GM12892 (cell line): ENCODE measurements at regions not wholly inside any gene's neighbourhood (a gene's known extent, or its start where the extent isn't known, plus 50 kb on each side); places are given as distances from the start of the nearest gene placed in this dataset.

Source experiments
- DNase-seq: peaks from one replicate; pipeline ENCODE4 v3.0.0; 2011; ENCODE audit not compliant: insufficient read length
- FAIRE-seq: peaks from 2 replicates; lab custom pipeline; 2011; peaks lifted over from hg19 to GRCh38; lab: Jason Lieb, UNC
- POLR2A ChIP-seq: IDR thresholded peaks from 2 replicates; pipeline ENCODE4 v1.6.1; 2011; ENCODE audit warnings: low read depth, low read length, control low read depth
- POLR2AphosphoS5 ChIP-seq: IDR thresholded peaks from 2 replicates; pipeline ENCODE4 v1.6.1; 2011; ENCODE audit warnings: low read depth, low read length, control low read depth
- TAF1 ChIP-seq: IDR thresholded peaks from 2 replicates; pipeline ENCODE4 v1.6.1; 2011; ENCODE audit warnings: low read depth, mild to moderate bottlenecking, control low read depth, low read length, borderline replicate concordance

DNA sequence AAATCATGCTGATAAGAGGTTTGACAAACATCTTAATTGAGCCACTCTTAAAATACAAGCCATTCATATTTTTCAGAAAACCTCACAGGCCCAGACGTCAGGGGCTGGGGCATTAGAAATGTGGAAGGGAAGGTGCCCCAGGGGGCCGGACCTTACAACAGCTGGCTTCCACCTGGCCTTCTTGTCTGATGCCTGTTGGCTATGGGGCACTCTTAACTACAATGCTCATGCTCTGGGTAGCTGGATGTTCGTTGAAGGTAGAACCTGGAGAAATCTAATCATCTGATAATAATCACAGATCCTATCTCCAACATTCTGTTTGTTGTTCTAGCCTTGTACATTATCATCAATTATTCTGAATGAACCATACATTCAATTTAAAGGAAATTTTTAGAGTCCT, 156.9 kb upstream of the SOX11 start:
- DNase-seq (no peak), FAIRE-seq (no peak)
- TF ChIP-seq POLR2AphosphoS5 (no peak), TAF1 (no peak), POLR2A (no peak)

DNA sequence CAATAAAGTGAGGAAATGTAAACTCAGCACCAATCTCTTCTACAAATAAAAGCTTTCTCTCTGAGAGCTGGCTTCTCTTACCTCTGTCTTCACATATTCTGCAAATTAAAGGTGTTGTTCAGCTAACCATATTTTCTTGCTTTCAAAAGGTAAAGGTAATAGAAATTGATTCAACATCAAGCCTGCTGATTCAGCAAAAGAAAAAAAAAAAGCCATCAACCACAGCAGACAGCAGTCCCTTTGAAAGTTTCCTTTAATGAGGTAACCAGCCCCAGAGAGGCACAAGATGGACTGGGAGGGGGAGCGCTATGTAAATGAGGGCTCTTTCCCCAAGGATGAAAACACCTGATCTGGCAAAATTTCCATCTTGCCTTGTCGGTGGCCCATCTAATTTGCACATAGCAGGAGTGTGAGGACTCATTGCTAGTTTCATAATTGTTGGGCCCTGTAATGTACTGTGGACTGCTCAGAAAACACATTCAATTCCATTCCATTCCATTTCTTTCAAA, 154.9 kb upstream of the SOX11 start:
- DNase-seq = no peak
- no peak for FAIRE-seq
- no peak for TF ChIP-seq POLR2A
- no peak for TF ChIP-seq POLR2AphosphoS5
- no peak for TF ChIP-seq TAF1

- DNase-seq (no peak), FAIRE-seq (no peak)
- no peak for TF ChIP-seq POLR2A
- no peak for TF ChIP-seq TAF1
- no peak for TF ChIP-seq POLR2AphosphoS5
Observed at GRCh38 chr2:5538313-5538712, 153.9 kb upstream of the SOX11 start.

DNA sequence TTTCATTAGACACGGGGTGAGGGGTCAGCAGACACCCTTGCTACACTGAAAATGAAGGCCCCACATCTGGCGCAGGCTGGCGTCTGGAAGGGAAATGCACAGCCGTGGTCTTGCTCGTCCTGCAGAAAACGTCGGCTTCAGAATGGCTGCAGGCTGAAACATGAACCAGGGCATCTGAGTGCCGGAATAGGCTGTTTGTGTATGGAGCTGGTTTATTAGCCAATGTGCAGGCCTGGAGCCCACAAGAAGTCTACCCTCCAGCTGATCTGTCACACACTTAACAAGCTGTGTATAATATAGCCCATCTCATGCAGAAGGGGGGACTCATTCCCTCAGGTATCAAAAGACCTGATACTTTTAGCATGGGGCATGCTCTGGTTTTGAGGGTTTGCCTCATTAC, 153.4 kb upstream of the SOX11 start:
- FAIRE-seq (no peak), DNase-seq (no peak)
- TF ChIP-seq POLR2AphosphoS5 (no peak), TAF1 (no peak), POLR2A (no peak)

DNA sequence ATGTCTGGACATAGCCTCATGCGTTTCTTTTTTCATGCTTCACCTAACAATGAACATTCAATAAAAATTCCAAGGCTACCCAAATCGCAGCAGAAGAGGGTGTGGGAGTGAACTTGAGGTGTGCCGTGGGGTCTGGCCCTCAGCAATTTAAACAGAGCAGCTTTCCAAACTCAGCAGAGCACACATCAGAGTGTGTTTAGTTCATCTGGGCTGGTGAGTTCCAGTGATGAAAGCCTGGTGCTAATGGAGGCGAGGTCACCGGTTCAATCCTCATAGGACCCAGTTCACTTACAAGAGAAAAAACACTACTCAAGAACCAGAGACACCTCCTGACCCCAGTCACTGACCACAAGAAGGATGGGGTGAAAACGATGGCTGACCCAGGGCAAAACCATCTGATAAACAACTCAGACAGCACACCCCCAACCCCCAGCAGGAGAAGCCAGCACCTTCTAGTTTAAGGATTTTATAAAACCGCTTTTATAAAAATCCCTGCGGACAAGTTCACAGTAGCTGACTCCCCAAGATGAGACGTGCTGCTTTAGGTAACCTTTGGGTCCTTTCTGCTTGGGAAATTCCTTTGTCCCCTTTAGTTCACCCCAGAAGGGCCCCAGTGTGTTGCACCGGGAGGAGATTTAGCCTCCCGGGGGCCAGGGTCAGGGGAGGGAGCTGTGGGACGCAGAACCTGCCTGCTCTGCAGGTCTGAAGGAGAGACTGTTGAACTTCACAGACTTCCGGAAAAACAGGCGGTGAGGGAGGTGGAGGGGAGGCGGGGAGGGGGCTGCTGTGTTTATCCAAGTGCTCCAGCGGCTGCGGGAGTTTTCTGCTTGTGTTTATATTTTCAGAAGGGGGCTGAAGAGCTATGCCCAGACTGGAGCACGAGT, 152.7 kb upstream of the SOX11 start:
- TF ChIP-seq POLR2AphosphoS5 (no peak), TAF1 (no peak), POLR2A (no peak)
- DNase-seq (no peak), FAIRE-seq (no peak)

DNA sequence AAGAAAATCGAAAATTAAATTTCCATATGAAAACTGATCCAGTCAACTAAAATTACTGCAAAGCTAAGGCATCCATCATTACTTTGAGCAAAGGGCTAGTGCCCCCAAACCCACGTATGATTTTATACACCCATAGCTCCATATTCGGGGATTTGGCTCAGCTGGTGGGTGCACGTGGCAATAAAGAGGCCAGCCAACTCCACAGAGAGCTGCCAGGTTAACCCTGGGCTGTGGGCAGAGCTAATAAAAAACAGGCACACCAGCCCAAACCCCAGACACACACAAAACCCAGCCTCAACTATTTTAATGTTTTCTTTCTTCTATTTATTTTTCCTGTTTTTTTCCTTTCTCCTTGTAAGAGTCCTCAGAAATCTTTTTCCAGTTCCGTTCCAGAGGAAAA, 151.3 kb upstream of the SOX11 start:
- no peak for FAIRE-seq

GRCh38 chr2:5544205-5544786, 147.9 kb upstream of the SOX11 start:
- TF ChIP-seq POLR2A (no peak), TAF1 (no peak), POLR2AphosphoS5 (no peak)
- DNase-seq = no peak
- FAIRE-seq = no peak

More for the DNA sequence above, 151.3 kb upstream of the SOX11 start:
- no peak for DNase-seq
- TF ChIP-seq TAF1 (no peak), POLR2AphosphoS5 (no peak), POLR2A (no peak)

- FAIRE-seq = no peak
- DNase-seq = no peak
- TF ChIP-seq TAF1 = no peak
- no peak for TF ChIP-seq POLR2AphosphoS5
- no peak for TF ChIP-seq POLR2A
Observed at GRCh38 chr2:5546181-5546580, 146.0 kb upstream of the SOX11 start.

DNA sequence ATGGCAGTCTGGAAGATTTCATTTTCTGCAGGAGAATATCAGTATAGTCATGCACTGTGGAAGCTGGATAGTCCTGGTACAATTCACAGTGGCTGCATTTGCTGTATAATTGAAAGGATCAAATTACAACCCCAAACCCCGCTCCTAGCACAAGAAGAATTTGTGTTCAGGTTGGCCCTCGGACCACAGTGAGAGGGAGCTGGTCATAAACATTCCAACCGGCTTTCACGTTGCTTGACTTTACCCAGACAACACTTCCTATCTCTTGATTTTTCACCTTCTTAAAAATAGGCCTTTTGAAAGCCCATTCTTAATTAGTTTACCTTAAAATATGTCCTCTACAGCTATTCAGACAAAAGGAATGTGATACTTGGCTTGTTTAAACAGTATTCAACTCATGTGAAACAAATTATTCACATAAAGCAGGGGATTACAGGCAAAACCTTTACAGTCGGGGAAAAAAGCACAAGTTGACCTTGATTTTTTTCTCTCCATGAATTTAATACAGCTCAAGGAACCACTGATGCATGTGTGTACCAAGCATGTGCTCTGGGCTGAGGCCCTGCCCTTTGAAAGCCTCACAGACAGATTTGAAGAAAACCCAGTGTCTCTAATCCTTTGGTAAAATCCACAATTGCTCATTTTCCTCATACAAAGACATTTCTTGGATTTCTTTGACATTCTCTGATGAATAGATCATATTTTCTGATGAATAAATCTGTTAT, 143.0 kb upstream of the SOX11 start:
- FAIRE-seq (no peak), DNase-seq (no peak)
- TF ChIP-seq POLR2A (no peak), POLR2AphosphoS5 (no peak), TAF1 (no peak)

- no peak for FAIRE-seq
- TF ChIP-seq POLR2A (no peak), TAF1 (no peak), POLR2AphosphoS5 (no peak)
Observed at GRCh38 chr2:5549771-5550170, 142.4 kb upstream of the SOX11 start.

DNA sequence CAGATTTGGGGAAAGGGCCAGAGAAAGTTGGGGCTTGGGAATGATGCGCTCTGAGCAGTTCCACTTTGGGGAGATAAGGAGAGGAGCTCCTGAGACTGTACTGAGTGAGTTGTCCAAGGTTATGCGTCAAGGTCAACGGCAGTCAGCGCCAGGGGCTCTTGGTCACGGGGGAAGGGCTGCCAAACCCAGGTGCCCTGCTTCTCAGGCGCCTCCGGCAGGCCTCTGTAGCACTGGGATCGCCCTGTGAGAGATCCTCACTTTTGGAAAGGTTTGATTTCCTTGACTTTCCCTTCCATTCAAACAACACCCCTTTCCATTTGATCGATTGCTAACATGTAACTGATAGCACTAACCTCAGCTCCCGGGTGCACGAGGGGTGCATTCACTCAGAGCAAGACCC, 136.5 kb upstream of the SOX11 start:
- FAIRE-seq (no peak), DNase-seq (no peak)
- TF ChIP-seq TAF1 (no peak), POLR2AphosphoS5 (no peak), POLR2A (no peak)

More at GRCh38 chr2:5549771-5550170, 142.4 kb upstream of the SOX11 start:
- no peak for DNase-seq
